PC-9 (cell line): ENCODE measurements at regions not wholly inside any gene's neighbourhood (a gene's known extent, or its start where the extent isn't known, plus 50 kb on each side); places are given as distances from the start of the nearest gene placed in this dataset.

Source experiments
- BruUV-seq: library from RNA; stranded (reverse); fragments of 400-500 nt; replicated peaks from 2 replicates; lab custom pipeline; 2021; lab: Mats Ljungman, UMichigan
- CTCF ChIA-PET: fragments of 300-600 bp; sonication (Branson Sonifier 250); formaldehyde crosslinking; loops from one replicate; lab custom pipeline; 2022; ENCODE audit warnings: antibody characterized with exemption; lab: Charles Lee
- POLR2A ChIA-PET: fragments of 300-600 bp; sonication (Branson Sonifier 250); formaldehyde crosslinking; loops from one replicate; lab custom pipeline; 2022; ENCODE audit warnings: antibody characterized with exemption; ENCODE audit not compliant: unreplicated experiment; lab: Charles Lee
- DNase-seq, 2 experiments: peaks; one replicate each; pipeline versions ENCODE4 v3.0.0 to v3.0.0-alpha.2; 2015 to 2022; ENCODE audit warnings: mixed read lengths in 1 of 2
- H2AFZ ChIP-seq: fragments of 200-600 bp; sonication (generic); 2 replicates; pipeline ENCODE4 v1.8.1; 2017; ENCODE audit warnings: antibody characterized with exemption
- H3F3A ChIP-seq: fragments of 200-600 bp; sonication (generic); 2 replicates; pipeline ENCODE4 v1.8.1; 2017; ENCODE audit warnings: antibody characterized with exemption, mild to moderate bottlenecking, low read depth; ENCODE audit not compliant: insufficient read depth
- H3K27ac ChIP-seq: fragments of 200-600 bp; sonication (generic); 2 replicates; pipeline ENCODE4 v1.6.1; 2016; ENCODE audit warnings: mixed run types
- H3K27me3 ChIP-seq: fragments of 200-600 bp; sonication (generic); 2 replicates; pipeline ENCODE4 v1.6.1; 2016; ENCODE audit warnings: low read depth, mixed run types; ENCODE audit not compliant: insufficient read depth
- H3K36me3 ChIP-seq: fragments of 200-600 bp; sonication (generic); 2 replicates; pipeline ENCODE4 v1.6.1; 2016; ENCODE audit warnings: low read depth, mixed run types
- H3K4me1 ChIP-seq: fragments of 200-600 bp; sonication (generic); replicated peaks from 2 replicates; pipeline ENCODE4 v1.6.1; 2016; ENCODE audit warnings: mixed run types; ENCODE audit not compliant: insufficient read depth
- H3K4me2 ChIP-seq: fragments of 200-600 bp; sonication (generic); 2 replicates; pipeline ENCODE4 v1.6.1; 2017; ENCODE audit warnings: mixed run types
- H3K4me3 ChIP-seq: fragments of 200-600 bp; sonication (generic); 2 replicates; pipeline ENCODE4 v1.6.1; 2016; ENCODE audit warnings: mixed run types
- H3K79me2 ChIP-seq: fragments of 200-600 bp; sonication (generic); 2 replicates; pipeline ENCODE4 v1.6.1; 2017; ENCODE audit warnings: low read depth, mixed run types
- H3K9me2 ChIP-seq: fragments of 200-600 bp; sonication (generic); 2 replicates; pipeline ENCODE4 v1.8.1; 2017; ENCODE audit warnings: mild to moderate bottlenecking; ENCODE audit not compliant: insufficient read depth
- H3K9me3 ChIP-seq: fragments of 200-600 bp; sonication (generic); 2 replicates; pipeline ENCODE4 v1.8.1; 2016; ENCODE audit warnings: low read depth; ENCODE audit not compliant: insufficient read depth
- H4K20me1 ChIP-seq: fragments of 200-600 bp; sonication (generic); 2 replicates; pipeline ENCODE4 v1.8.1; 2017; ENCODE audit not compliant: insufficient read depth
- CTCF ChIP-seq: fragments of 200-600 bp; sonication (generic); conservative IDR thresholded peaks from 2 replicates; pipeline ENCODE4 v1.6.1; 2017; ENCODE audit warnings: mixed run types, antibody characterized with exemption, mild to moderate bottlenecking, moderate library complexity
- EZH2 ChIP-seq: fragments of 200-600 bp; sonication (generic); IDR thresholded peaks from 2 replicates; pipeline ENCODE4 v1.8.0; 2017; ENCODE audit warnings: antibody characterized with exemption, low read depth
- intact Hi-C: fragments of 100-400 bp; cut with micrococcal nuclease; formaldehyde crosslinking; loops from one replicate; pipeline ENCODE4 v1.10.0; 2022; ENCODE audit not compliant: unreplicated experiment

GRCh38 chr19:31171936-31172335, 177.3 kb downstream of the TSHZ3 start:
- H3K36me3 ChIP-seq, result no peaks in the 10 kb centered on the region
- no peak overlapping the region for H3K27ac ChIP-seq
- TF ChIP-seq EZH2 (no peak), CTCF (no peak)
- POLR2A ChIA-PET, result no interaction called here
- no peak overlapping the region for H3K4me3 ChIP-seq
- no peak overlapping the region for H3K4me2 ChIP-seq
- DNase-seq, result no peak
- BruUV-seq, result no TSS peak
- peaks cover 23% of the 10 kb centered on the region for H3K27me3 ChIP-seq
- intact Hi-C loops, result no loop called here
- H2AFZ ChIP-seq, result no peak overlapping the region
- no peaks in the 10 kb centered on the region for H3F3A ChIP-seq
- no peaks in the 10 kb centered on the region for H3K9me2 ChIP-seq
- CTCF ChIA-PET, result no interaction called here
- H3K9me3 ChIP-seq, result no peaks in the 10 kb centered on the region
- no peaks in the 10 kb centered on the region for H4K20me1 ChIP-seq
- H3K79me2 ChIP-seq, result no peaks in the 10 kb centered on the region
- H3K4me1 ChIP-seq, result no peaks in the 10 kb centered on the region

GRCh38 chr19:31170046-31170445, 179.2 kb downstream of the TSHZ3 start:
- Histone ChIP-seq H3K4me3 (no peak overlapping the region), H3K9me2 (no peaks in the 10 kb centered on the region), H4K20me1 (no peaks in the 10 kb centered on the region), H3K27me3 (peaks cover 41% of the 10 kb centered on the region), H3F3A (no peaks in the 10 kb centered on the region), H3K9me3 (no peaks in the 10 kb centered on the region), H3K4me1 (no peaks in the 10 kb centered on the region), H3K36me3 (no peaks in the 10 kb centered on the region), H3K4me2 (no peak overlapping the region), H2AFZ (no peak overlapping the region), H3K79me2 (no peaks in the 10 kb centered on the region), H3K27ac (no peak overlapping the region)
- POLR2A ChIA-PET, result no interaction called here
- intact Hi-C loops, result no loop called here
- no TSS peak for BruUV-seq
- CTCF ChIA-PET, result no interaction called here
- DNase-seq, result no peak
- TF ChIP-seq CTCF, result no peak
- TF ChIP-seq EZH2, result no peak

GRCh38 chr19:31168106-31168625, 181.1 kb downstream of the TSHZ3 start:
- no peaks in the 10 kb centered on the region for H3K4me1 ChIP-seq
- H2AFZ ChIP-seq, result no peak overlapping the region
- no peaks in the 10 kb centered on the region for H4K20me1 ChIP-seq
- H3K9me2 ChIP-seq, result no peaks in the 10 kb centered on the region
- H3K36me3 ChIP-seq, result no peaks in the 10 kb centered on the region
- H3F3A ChIP-seq, result no peaks in the 10 kb centered on the region
- no TSS peak for BruUV-seq
- no peaks in the 10 kb centered on the region for H3K79me2 ChIP-seq
- TF ChIP-seq CTCF (no peak), EZH2 (no peak)
- H3K4me2 ChIP-seq, result no peak overlapping the region
- H3K27me3 ChIP-seq, result peaks cover 56% of the 10 kb centered on the region
- ChIA-PET POLR2A (no interaction called here), CTCF (no interaction called here)
- DNase-seq, result no peak
- intact Hi-C loops, result no loop called here
- no peak overlapping the region for H3K27ac ChIP-seq
- no peaks in the 10 kb centered on the region for H3K9me3 ChIP-seq
- no peak overlapping the region for H3K4me3 ChIP-seq
